ENCODE measurements at regions not wholly inside any gene's neighbourhood (a gene's known extent, or its start where the extent isn't known, plus 50 kb on each side); places are given as distances from the start of the nearest gene placed in this dataset.

DNA sequence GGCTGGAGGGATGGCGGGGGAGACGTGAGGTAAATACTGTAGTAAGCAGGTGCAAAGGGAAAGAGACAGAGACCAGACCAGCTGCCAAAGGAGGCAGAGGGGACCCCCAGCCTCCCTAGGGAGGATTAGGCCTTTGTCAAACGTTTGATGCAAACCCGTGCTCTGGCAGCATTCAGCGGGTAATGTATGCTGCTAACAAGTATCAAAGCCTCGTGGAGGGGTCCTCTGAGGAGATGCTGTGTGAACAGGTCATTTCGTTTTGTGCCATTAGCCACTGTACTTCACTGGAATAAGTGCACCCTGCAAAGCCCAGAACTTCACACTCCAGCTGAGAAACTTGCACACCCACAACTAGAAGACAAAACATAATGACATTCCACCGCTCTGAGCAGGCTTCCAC is 644.5 kb downstream of the NPHP4 start:
- DNase-seq (ENCODE audit: insufficient read length, low spot score, missing footprints) = no peak
- TF ChIP-seq CTCF (IDR thresholded peaks at IDR 0.05; ENCODE audit: extremely low read depth, low read depth, low read length) = no peak
- Histone ChIP-seq H3K4me3 (ENCODE audit: insufficient read depth, low read length) (no peak overlapping the region), H3K27ac (ENCODE audit: low read depth, low read length) (no peak overlapping the region), H3K27me3 (ENCODE audit: insufficient read depth, low read length) (no peaks in the 10 kb centered on the region), H4K20me1 (ENCODE audit: insufficient read depth, low read length) (no peaks in the 10 kb centered on the region), H2AFZ (ENCODE audit: low read length) (no peak overlapping the region), H3K4me2 (ENCODE audit: insufficient read depth, low read length) (no peak overlapping the region), H3K4me1 (ENCODE audit: insufficient read depth, low read length) (no peaks in the 10 kb centered on the region), H3K9me3 (ENCODE audit: low read depth, low read length) (no peaks in the 10 kb centered on the region), H3K36me3 (ENCODE audit: insufficient read depth, low read length) (no peaks in the 10 kb centered on the region), H3K79me2 (ENCODE audit: insufficient read depth, low read length) (no peaks in the 10 kb centered on the region)

GRCh38 chr1:5345556-5345955 is 646.7 kb downstream of the NPHP4 start:
- H3K36me3 ChIP-seq (ENCODE audit: insufficient read depth, low read length) = no peaks in the 10 kb centered on the region
- DNase-seq (ENCODE audit: insufficient read length, low spot score, missing footprints) = no peak
- no peaks in the 10 kb centered on the region for H3K27me3 ChIP-seq (ENCODE audit: insufficient read depth, low read length)
- no peak overlapping the region for H3K4me3 ChIP-seq (ENCODE audit: insufficient read depth, low read length)
- no peak overlapping the region for H3K4me2 ChIP-seq (ENCODE audit: insufficient read depth, low read length)
- no peaks in the 10 kb centered on the region for H3K4me1 ChIP-seq (ENCODE audit: insufficient read depth, low read length)
- no peak overlapping the region for H3K27ac ChIP-seq (ENCODE audit: low read depth, low read length)
- no peak for TF ChIP-seq CTCF (IDR thresholded peaks at IDR 0.05; ENCODE audit: extremely low read depth, low read depth, low read length)
- no peak overlapping the region for H2AFZ ChIP-seq (ENCODE audit: low read length)
- no peaks in the 10 kb centered on the region for H4K20me1 ChIP-seq (ENCODE audit: insufficient read depth, low read length)
- no peaks in the 10 kb centered on the region for H3K9me3 ChIP-seq (ENCODE audit: low read depth, low read length)
- H3K79me2 ChIP-seq (ENCODE audit: insufficient read depth, low read length) = no peaks in the 10 kb centered on the region

DNA sequence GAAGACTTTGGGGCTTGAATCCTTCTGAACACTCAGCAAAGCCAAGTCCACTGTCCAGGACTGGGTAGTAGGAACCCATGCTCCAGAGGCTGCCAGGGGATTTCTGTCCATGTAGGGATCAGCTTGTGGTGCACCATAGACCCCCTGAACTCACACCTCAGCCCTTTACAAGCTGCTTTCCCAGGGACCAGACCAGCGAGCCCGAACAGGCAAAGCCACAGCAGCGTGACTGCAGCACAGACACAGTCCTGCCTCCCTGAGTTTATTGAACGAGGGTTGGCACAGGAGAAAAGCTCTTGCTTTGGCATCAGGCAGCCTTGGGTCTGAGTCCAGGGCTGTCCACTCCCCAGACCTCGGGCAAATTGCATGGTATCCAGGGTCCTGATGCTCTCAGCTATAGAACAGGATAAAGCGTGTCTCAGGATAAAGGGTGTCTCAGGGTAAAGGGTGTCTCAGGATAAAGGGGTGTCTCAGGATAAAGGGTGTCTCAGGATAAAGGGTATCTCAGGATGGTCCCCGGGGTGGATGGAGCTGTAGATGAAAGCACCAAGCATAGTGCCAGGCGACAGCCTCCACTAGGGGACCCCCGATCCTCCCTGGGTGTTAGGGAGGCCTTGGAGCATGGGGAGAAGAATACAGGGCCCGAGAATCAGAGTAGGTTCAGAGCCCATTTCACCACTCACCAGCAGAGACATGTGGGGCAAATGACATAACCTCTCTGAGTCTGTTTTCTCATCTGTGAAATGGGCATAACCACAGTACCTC is 648.8 kb downstream of the NPHP4 start:
- H3K79me2 ChIP-seq (ENCODE audit: insufficient read depth, low read length) = no peaks in the 10 kb centered on the region

More for the DNA sequence above, 648.8 kb downstream of the NPHP4 start:
- Histone ChIP-seq H3K4me3 (ENCODE audit: insufficient read depth, low read length) (no peak overlapping the region), H2AFZ (ENCODE audit: low read length) (no peak overlapping the region), H3K4me2 (ENCODE audit: insufficient read depth, low read length) (no peak overlapping the region), H3K27ac (ENCODE audit: low read depth, low read length) (no peak overlapping the region), H3K4me1 (ENCODE audit: insufficient read depth, low read length) (no peaks in the 10 kb centered on the region), H3K27me3 (ENCODE audit: insufficient read depth, low read length) (no peaks in the 10 kb centered on the region), H3K9me3 (ENCODE audit: low read depth, low read length) (no peaks in the 10 kb centered on the region), H3K36me3 (ENCODE audit: insufficient read depth, low read length) (no peaks in the 10 kb centered on the region), H4K20me1 (ENCODE audit: insufficient read depth, low read length) (no peaks in the 10 kb centered on the region)
- DNase-seq (ENCODE audit: insufficient read length, low spot score, missing footprints) = no peak
- TF ChIP-seq CTCF (IDR thresholded peaks at IDR 0.05; ENCODE audit: extremely low read depth, low read depth, low read length) = no peak
